ENCODE measurements at regions not wholly inside any gene's neighbourhood (a gene's known extent, or its start where the extent isn't known, plus 50 kb on each side); places are given as distances from the start of the nearest gene placed in this dataset.
A peak's percentile ranks its signal among the peaks of the same experiment; 100 is the strongest.
"Not testable (repeated sequence)": the region's sequence is repeated elsewhere in the genome, so short reads cannot be mapped to it uniquely, and the experiment has no call there.

DNA sequence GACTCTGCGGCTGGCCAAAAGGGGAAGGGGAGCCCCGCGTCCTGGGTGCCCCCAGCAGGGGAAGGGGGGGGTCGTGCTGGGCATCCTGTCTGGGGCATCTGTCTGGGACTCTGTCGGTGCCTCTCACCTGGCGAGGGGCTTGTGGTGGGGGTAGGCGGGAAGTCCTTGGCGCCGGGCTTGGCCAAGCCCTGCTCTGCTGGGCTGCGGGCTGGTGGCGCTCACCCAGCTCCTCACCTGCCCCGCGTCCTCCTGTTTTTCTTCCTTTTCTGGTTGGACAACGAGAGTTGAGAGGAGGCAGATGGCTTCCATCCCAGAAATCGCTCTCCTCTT lies 88.6 kb downstream of the DEFB131A start:
- H3K56ac ChIP-seq (replicated peaks; ENCODE audit: insufficient read length, low read depth, low read length); FAIRE-seq; H4K20me1 ChIP-seq (replicated peaks in 1 of 2; ENCODE audit: control insufficient read depth in 1 of 2, insufficient read depth in 2 of 2, low read length in 2 of 2); H4K91ac ChIP-seq (replicated peaks; ENCODE audit: insufficient read length, low read length); H4K8ac ChIP-seq (ENCODE audit: extremely low read depth, insufficient read depth, low read length); H2BK15ac ChIP-seq (ENCODE audit: low read length); H3K27ac ChIP-seq (ENCODE audit: low read depth, low read length); H4K5ac ChIP-seq (ENCODE audit: insufficient read length, low read depth, low read length); H2BK120ac ChIP-seq (replicated peaks; ENCODE audit: low read depth, low read length); H3K18ac ChIP-seq (ENCODE audit: extremely low read depth, low read length); H3K36me3 ChIP-seq (ENCODE audit: control insufficient read depth in 2 of 4, insufficient read depth in 4 of 4, low read length in 3 of 4); H2BK5ac ChIP-seq (ENCODE audit: low read depth, low read length); H3K14ac ChIP-seq (ENCODE audit: insufficient read length); H2BK20ac ChIP-seq (ENCODE audit: low read length); H2AK5ac ChIP-seq (ENCODE audit: low read depth, low read length); H3K9ac ChIP-seq (replicated peaks in 1 of 4; ENCODE audit: extremely low read depth in 1 of 4, low read depth in 3 of 4, low read length in 3 of 4); H2AFZ ChIP-seq (ENCODE audit: low read length); H3K79me2 ChIP-seq (ENCODE audit: control insufficient read depth in 1 of 2, insufficient read depth in 2 of 2, low read length in 2 of 2); H3K4ac ChIP-seq (replicated peaks; ENCODE audit: insufficient read length, low read depth, low read length); H3K23ac ChIP-seq (ENCODE audit: insufficient read length); H3K27me3 ChIP-seq (replicated peaks in 1 of 4; ENCODE audit: control insufficient read depth in 3 of 4, extremely low read depth in 1 of 4, insufficient read depth in 3 of 4, low read length in 3 of 4); H2BK12ac ChIP-seq (ENCODE audit: low read depth, low read length); POLR2A ChIA-PET (ENCODE audit: partially characterized antibody); H3K23me2 ChIP-seq (ENCODE audit: low read depth, low read length); H3K79me1 ChIP-seq (ENCODE audit: low read depth, low read length); H3K9me3 ChIP-seq (ENCODE audit: insufficient read depth in 2 of 2, low read depth in 1 of 2, low read length in 1 of 2): not testable (repeated sequence)
- DNase-seq (ENCODE audit: low read depth in 1 of 2, low spot score in 2 of 2), result peak in 1 of 2 experiments; percentile 69
- Histone ChIP-seq H3K4me2 (ENCODE audit: insufficient read depth in 1 of 2, low read depth in 2 of 2, low read length in 2 of 2) (peak overlapping the region; percentile 49 to 73), H3K4me3 (ENCODE audit: extremely low read depth in 1 of 4, insufficient read depth in 2 of 4, low read depth in 3 of 4, low read length in 4 of 4) (peak overlapping the region in 3 of 4 experiments; percentile 45 to 72 (median 55); a peak in 7 of 8 replicates), H3K4me1 (replicated peaks in 1 of 4; ENCODE audit: control insufficient read depth in 3 of 4, insufficient read depth in 4 of 4, low read length in 3 of 4) (peaks cover 0 to 13% (median 2%) of the 10 kb centered on the region in 4 experiments; a peak in 3 of 7 replicates)
- WGBS, 2 experiments (ENCODE audit: extremely low coverage in 1 of 2, insufficient coverage in 1 of 2, insufficient read length in 1 of 2, insufficient replicate concordance in 2 of 2, low coverage in 1 of 2, low lambda C conversion rate in 2 of 2, missing lambda C conversion rate in 1 of 2), result 12% methylated on average over 5 of the region's 15 CpGs; no CpG with 5 or more reads in 1 of the 2 experiments
- CTCF ChIA-PET (ENCODE audit: partially characterized antibody), result interaction anchor here (0.7 to 1.7 kb wide), 8 partner anchors 12 to 159 kb away, joined by 3 to 10 read pairs (median 4); no protein-coding TSS in a partner anchor
- TF ChIP-seq, protein P1, sequence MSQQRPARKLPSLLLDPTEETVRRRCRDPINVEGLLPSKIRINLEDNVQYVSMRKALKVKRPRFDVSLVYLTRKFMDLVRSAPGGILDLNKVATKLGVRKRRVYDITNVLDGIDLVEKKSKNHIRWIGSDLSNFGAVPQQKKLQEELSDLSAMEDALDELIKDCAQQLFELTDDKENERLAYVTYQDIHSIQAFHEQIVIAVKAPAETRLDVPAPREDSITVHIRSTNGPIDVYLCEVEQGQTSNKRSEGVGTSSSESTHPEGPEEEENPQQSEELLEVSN (IDR thresholded peaks at IDR 0.05), result peak; percentile 47; the same call in 1 of the 2 replicates

DNA sequence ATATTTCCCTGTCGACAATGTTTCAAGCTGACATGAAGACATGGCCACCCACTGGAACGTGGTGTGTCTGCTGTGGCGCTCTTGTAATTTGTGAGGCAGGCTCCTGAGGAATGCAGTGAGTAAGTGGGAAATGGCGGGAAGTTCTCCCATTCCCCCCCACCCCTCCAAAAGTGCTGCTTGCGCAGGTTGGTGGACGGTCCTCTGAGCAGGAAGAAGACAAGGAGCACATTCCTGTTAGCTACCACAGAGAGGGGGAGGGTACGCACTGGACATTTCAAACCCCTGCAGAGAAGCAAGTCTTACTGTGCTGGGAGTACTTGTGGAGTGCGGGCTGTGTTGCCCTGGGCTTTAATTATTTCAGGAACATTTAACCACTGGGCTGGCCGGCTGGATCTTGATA lies 92.9 kb downstream of the DEFB131A start:
- FAIRE-seq, result not testable (repeated sequence)

More for the DNA sequence above, 92.9 kb downstream of the DEFB131A start:
- H3K23me2 ChIP-seq (ENCODE audit: low read depth, low read length); H3K23ac ChIP-seq (ENCODE audit: insufficient read length); H3K79me1 ChIP-seq (ENCODE audit: low read depth, low read length); H3K9ac ChIP-seq (replicated peaks in 1 of 4; ENCODE audit: extremely low read depth in 1 of 4, low read depth in 3 of 4, low read length in 3 of 4); H2BK5ac ChIP-seq (ENCODE audit: low read depth, low read length); H3K56ac ChIP-seq (replicated peaks; ENCODE audit: insufficient read length, low read depth, low read length); H3K18ac ChIP-seq (ENCODE audit: extremely low read depth, low read length); H3K9me3 ChIP-seq (ENCODE audit: insufficient read depth in 2 of 2, low read depth in 1 of 2, low read length in 1 of 2); H3K79me2 ChIP-seq (ENCODE audit: control insufficient read depth in 1 of 2, insufficient read depth in 2 of 2, low read length in 2 of 2); H4K91ac ChIP-seq (replicated peaks; ENCODE audit: insufficient read length, low read length); H2BK15ac ChIP-seq (ENCODE audit: low read length); H3K36me3 ChIP-seq (ENCODE audit: control insufficient read depth in 2 of 4, insufficient read depth in 4 of 4, low read length in 3 of 4); H3K14ac ChIP-seq (ENCODE audit: insufficient read length); CTCF ChIA-PET (ENCODE audit: partially characterized antibody); H4K20me1 ChIP-seq (replicated peaks in 1 of 2; ENCODE audit: control insufficient read depth in 1 of 2, insufficient read depth in 2 of 2, low read length in 2 of 2); H4K8ac ChIP-seq (ENCODE audit: extremely low read depth, insufficient read depth, low read length); H3K27ac ChIP-seq (ENCODE audit: low read depth, low read length); H2BK20ac ChIP-seq (ENCODE audit: low read length); H2BK12ac ChIP-seq (ENCODE audit: low read depth, low read length); H3K4ac ChIP-seq (replicated peaks; ENCODE audit: insufficient read length, low read depth, low read length); H3K27me3 ChIP-seq (replicated peaks in 1 of 4; ENCODE audit: control insufficient read depth in 3 of 4, extremely low read depth in 1 of 4, insufficient read depth in 3 of 4, low read length in 3 of 4); H2AK5ac ChIP-seq (ENCODE audit: low read depth, low read length); DNase-seq (ENCODE audit: low read depth in 1 of 2, low spot score in 2 of 2); H3K4me3 ChIP-seq (ENCODE audit: extremely low read depth in 1 of 4, insufficient read depth in 2 of 4, low read depth in 3 of 4, low read length in 4 of 4); H2BK120ac ChIP-seq (replicated peaks; ENCODE audit: low read depth, low read length); POLR2A ChIA-PET (ENCODE audit: partially characterized antibody); H4K5ac ChIP-seq (ENCODE audit: insufficient read length, low read depth, low read length); H3K4me2 ChIP-seq (ENCODE audit: insufficient read depth in 1 of 2, low read depth in 2 of 2, low read length in 2 of 2); H2AFZ ChIP-seq (ENCODE audit: low read length): not testable (repeated sequence)
- H3K4me1 ChIP-seq (replicated peaks in 1 of 4; ENCODE audit: control insufficient read depth in 3 of 4, insufficient read depth in 4 of 4, low read length in 3 of 4), result peaks cover 0 to 12% (median 0%) of the 10 kb centered on the region in 4 experiments; a peak in 3 of 7 replicates
- 91% methylated on average over 8 of the region's 9 CpGs; no CpG with 5 or more reads in 1 of the 2 experiments for WGBS, 2 experiments (ENCODE audit: extremely low coverage in 1 of 2, insufficient coverage in 1 of 2, insufficient read length in 1 of 2, insufficient replicate concordance in 2 of 2, low coverage in 1 of 2, low lambda C conversion rate in 2 of 2, missing lambda C conversion rate in 1 of 2)

Measured in H1 (cell line).